ENCODE measurements at regions not wholly inside any gene's neighbourhood (a gene's known extent, or its start where the extent isn't known, plus 50 kb on each side); places are given as distances from the start of the nearest gene placed in this dataset.
A peak's percentile ranks its signal among the peaks of the same experiment; 100 is the strongest.

DNA sequence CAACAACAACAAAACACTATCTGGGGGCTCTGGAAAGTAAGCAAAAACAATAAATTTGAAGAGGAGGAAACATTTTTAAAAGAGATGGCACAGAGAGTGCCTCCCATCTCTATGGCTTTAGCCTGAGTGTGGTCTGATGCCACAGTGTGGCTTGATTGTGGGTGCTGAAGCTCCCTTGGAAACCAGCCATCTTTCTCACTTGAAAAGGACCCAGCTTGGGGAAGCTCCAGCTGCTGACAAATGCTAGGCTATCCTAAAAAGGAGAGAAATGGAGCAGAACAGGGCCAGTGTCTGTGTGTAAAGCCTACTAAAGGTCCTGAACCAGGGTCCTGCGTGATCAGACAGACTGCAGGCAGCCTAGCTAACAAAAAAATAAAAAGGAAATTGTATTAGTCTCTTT, 642.0 kb upstream of the PTBP2 start:
- no TSS peak for BruUV-seq (replicated peaks)
- TF ChIP-seq EZH2 (IDR thresholded peaks at IDR 0.05; ENCODE audit: low read length, unreplicated experiment), result no peak
- TF ChIP-seq, protein P1, sequence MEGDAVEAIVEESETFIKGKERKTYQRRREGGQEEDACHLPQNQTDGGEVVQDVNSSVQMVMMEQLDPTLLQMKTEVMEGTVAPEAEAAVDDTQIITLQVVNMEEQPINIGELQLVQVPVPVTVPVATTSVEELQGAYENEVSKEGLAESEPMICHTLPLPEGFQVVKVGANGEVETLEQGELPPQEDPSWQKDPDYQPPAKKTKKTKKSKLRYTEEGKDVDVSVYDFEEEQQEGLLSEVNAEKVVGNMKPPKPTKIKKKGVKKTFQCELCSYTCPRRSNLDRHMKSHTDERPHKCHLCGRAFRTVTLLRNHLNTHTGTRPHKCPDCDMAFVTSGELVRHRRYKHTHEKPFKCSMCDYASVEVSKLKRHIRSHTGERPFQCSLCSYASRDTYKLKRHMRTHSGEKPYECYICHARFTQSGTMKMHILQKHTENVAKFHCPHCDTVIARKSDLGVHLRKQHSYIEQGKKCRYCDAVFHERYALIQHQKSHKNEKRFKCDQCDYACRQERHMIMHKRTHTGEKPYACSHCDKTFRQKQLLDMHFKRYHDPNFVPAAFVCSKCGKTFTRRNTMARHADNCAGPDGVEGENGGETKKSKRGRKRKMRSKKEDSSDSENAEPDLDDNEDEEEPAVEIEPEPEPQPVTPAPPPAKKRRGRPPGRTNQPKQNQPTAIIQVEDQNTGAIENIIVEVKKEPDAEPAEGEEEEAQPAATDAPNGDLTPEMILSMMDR (conservative IDR thresholded peaks at IDR 0.05; ENCODE audit: low read depth, low read length), result no peak
- no peak for TF ChIP-seq EZH2phosphoT487 (IDR thresholded peaks at IDR 0.05; ENCODE audit: borderline replicate concordance, low read length)
- peaks cover 3% of the 10 kb centered on the region for H3K27me3 ChIP-seq (ENCODE audit: low read length)
- H3K9me3 ChIP-seq (ENCODE audit: low read length), result no peaks in the 10 kb centered on the region
- DNase-seq, result no peak
- ChIA-PET POLR2A (ENCODE audit: unreplicated experiment) (no interaction called here), CTCF (no interaction called here)
- H3K4me2 ChIP-seq (ENCODE audit: low read length), result no peak overlapping the region
- no peaks in the 10 kb centered on the region for H4K20me1 ChIP-seq (ENCODE audit: low read length)
- no peak for ATAC-seq
- H3K4me1 ChIP-seq (ENCODE audit: insufficient read depth, low read length), result peaks cover 19% of the 10 kb centered on the region
- H3K27ac ChIP-seq (ENCODE audit: low read length), result no peak overlapping the region
- no peak overlapping the region for H3K9ac ChIP-seq (ENCODE audit: low read length)
- H3K36me3 ChIP-seq (ENCODE audit: low read depth, low read length), result no peaks in the 10 kb centered on the region
- intact Hi-C loops (cut with micrococcal nuclease), result no loop called here
- no peaks in the 10 kb centered on the region for H3F3A ChIP-seq (ENCODE audit: low read length, unreplicated experiment)
- no peak overlapping the region for H3K4me3 ChIP-seq (ENCODE audit: low read length)
- no peaks in the 10 kb centered on the region for H3K79me2 ChIP-seq (ENCODE audit: low read length)
- no peak overlapping the region for H2AFZ ChIP-seq (ENCODE audit: low read length)
- no peaks in the 10 kb centered on the region for H3K9me2 ChIP-seq (replicated peaks; ENCODE audit: low read length)

GRCh38 chr1:96080925-96081324, 640.7 kb upstream of the PTBP2 start:
- H3K9ac ChIP-seq (ENCODE audit: low read length), result no peak overlapping the region
- ChIA-PET CTCF (interaction anchor here (0.6 kb wide), 1 partner anchor 1698 kb away, joined by 3 read pairs; no protein-coding TSS in a partner anchor), POLR2A (ENCODE audit: unreplicated experiment) (no interaction called here)
- intact Hi-C loops (cut with micrococcal nuclease), result no loop called here
- H3K9me2 ChIP-seq (replicated peaks; ENCODE audit: low read length), result no peaks in the 10 kb centered on the region
- no peak overlapping the region for H2AFZ ChIP-seq (ENCODE audit: low read length)
- no peaks in the 10 kb centered on the region for H3F3A ChIP-seq (ENCODE audit: low read length, unreplicated experiment)
- H3K79me2 ChIP-seq (ENCODE audit: low read length), result no peaks in the 10 kb centered on the region
- no peaks in the 10 kb centered on the region for H3K36me3 ChIP-seq (ENCODE audit: low read depth, low read length)
- no TSS peak for BruUV-seq (replicated peaks)
- ATAC-seq (no peak), DNase-seq (peak; percentile 43)
- TF ChIP-seq, protein P1 (conservative IDR thresholded peaks at IDR 0.05; ENCODE audit: low read depth, low read length), result peak; percentile 51
- no peak for TF ChIP-seq EZH2phosphoT487 (IDR thresholded peaks at IDR 0.05; ENCODE audit: borderline replicate concordance, low read length)
- no peak for TF ChIP-seq EZH2 (IDR thresholded peaks at IDR 0.05; ENCODE audit: low read length, unreplicated experiment)
- H3K4me2 ChIP-seq (ENCODE audit: low read length), result no peak overlapping the region
- no peaks in the 10 kb centered on the region for H4K20me1 ChIP-seq (ENCODE audit: low read length)
- H3K4me1 ChIP-seq (ENCODE audit: insufficient read depth, low read length), result peaks cover 11% of the 10 kb centered on the region
- no peak overlapping the region for H3K4me3 ChIP-seq (ENCODE audit: low read length)
- H3K27me3 ChIP-seq (ENCODE audit: low read length), result peaks cover 8% of the 10 kb centered on the region
- no peaks in the 10 kb centered on the region for H3K9me3 ChIP-seq (ENCODE audit: low read length)
- no peak overlapping the region for H3K27ac ChIP-seq (ENCODE audit: low read length)

GRCh38 chr1:96087719-96088118, 633.9 kb upstream of the PTBP2 start:
- Histone ChIP-seq H3K9me2 (replicated peaks; ENCODE audit: low read length) (no peaks in the 10 kb centered on the region), H3K27me3 (ENCODE audit: low read length) (peaks cover 25% of the 10 kb centered on the region), H4K20me1 (ENCODE audit: low read length) (no peaks in the 10 kb centered on the region), H3K4me2 (ENCODE audit: low read length) (no peak overlapping the region), H3K9ac (ENCODE audit: low read length) (no peak overlapping the region), H3K4me3 (ENCODE audit: low read length) (no peak overlapping the region), H3F3A (ENCODE audit: low read length, unreplicated experiment) (no peaks in the 10 kb centered on the region), H3K36me3 (ENCODE audit: low read depth, low read length) (no peaks in the 10 kb centered on the region), H3K27ac (ENCODE audit: low read length) (no peak overlapping the region), H3K4me1 (ENCODE audit: insufficient read depth, low read length) (no peaks in the 10 kb centered on the region), H2AFZ (ENCODE audit: low read length) (no peak overlapping the region), H3K9me3 (ENCODE audit: low read length) (no peaks in the 10 kb centered on the region), H3K79me2 (ENCODE audit: low read length) (no peaks in the 10 kb centered on the region)
- ChIA-PET CTCF (no interaction called here), POLR2A (ENCODE audit: unreplicated experiment) (no interaction called here)
- no TSS peak for BruUV-seq (replicated peaks)
- no peak for ATAC-seq
- TF ChIP-seq, protein P1 (conservative IDR thresholded peaks at IDR 0.05; ENCODE audit: low read depth, low read length), result no peak
- TF ChIP-seq EZH2 (IDR thresholded peaks at IDR 0.05; ENCODE audit: low read length, unreplicated experiment) (no peak), EZH2phosphoT487 (IDR thresholded peaks at IDR 0.05; ENCODE audit: borderline replicate concordance, low read length) (no peak)
- DNase-seq, result no peak
- intact Hi-C loops (cut with micrococcal nuclease), result no loop called here
